Left renal pelvis (tissue), 4 donors: ENCODE measurements at regions not wholly inside any gene's neighbourhood (a gene's known extent, or its start where the extent isn't known, plus 50 kb on each side); places are given as distances from the start of the nearest gene placed in this dataset.

Experiments used
- DNase-seq, 4 donors: peaks; one replicate each; pipeline ENCODE4 v3.0.0-alpha.2; 2013; ENCODE audit warnings: low read depth in 4 of 4, low spot score in 3 of 4

GRCh38 chr2:30339071-30339470 lies 107.7 kb downstream of the LBH start:
- no peak for DNase-seq

- DNase-seq: no peak
These were observed 105.4 kb upstream of the LCLAT1 start for GRCh38 chr2:30341500-30342267.

- DNase-seq: no peak
These were observed 100.4 kb upstream of the LCLAT1 start for GRCh38 chr2:30346471-30347169.

GRCh38 chr2:30348825-30349224 lies 98.2 kb upstream of the LCLAT1 start:
- DNase-seq: no peak

GRCh38 chr2:30349691-30350090 lies 97.4 kb upstream of the LCLAT1 start:
- DNase-seq: no peak

GRCh38 chr2:30351116-30351515 lies 95.9 kb upstream of the LCLAT1 start:
- no peak for DNase-seq

- DNase-seq: no peak
These were observed 95.1 kb upstream of the LCLAT1 start for GRCh38 chr2:30351949-30352348.

- DNase-seq: no peak
These were observed 92.9 kb upstream of the LCLAT1 start for GRCh38 chr2:30354150-30354549.

GRCh38 chr2:30354621-30355020 lies 92.4 kb upstream of the LCLAT1 start:
- DNase-seq: no peak

GRCh38 chr2:30355306-30355705 lies 91.7 kb upstream of the LCLAT1 start:
- no peak for DNase-seq

- no peak for DNase-seq
These were observed 91.0 kb upstream of the LCLAT1 start for GRCh38 chr2:30356071-30356470.

- DNase-seq: no peak
These were observed 90.3 kb upstream of the LCLAT1 start for GRCh38 chr2:30356776-30357175.

GRCh38 chr2:30358351-30358750 lies 88.7 kb upstream of the LCLAT1 start:
- no peak for DNase-seq

- no peak for DNase-seq
These were observed 88.2 kb upstream of the LCLAT1 start for GRCh38 chr2:30358842-30359241.

- no peak for DNase-seq
These were observed 87.3 kb upstream of the LCLAT1 start for GRCh38 chr2:30359644-30360167.

GRCh38 chr2:30361751-30362394 lies 85.2 kb upstream of the LCLAT1 start:
- no peak for DNase-seq

- no peak for DNase-seq
These were observed 84.5 kb upstream of the LCLAT1 start for GRCh38 chr2:30362468-30363081.

- DNase-seq: no peak
These were observed 83.6 kb upstream of the LCLAT1 start for GRCh38 chr2:30363406-30363805.

- DNase-seq: no peak
These were observed 81.8 kb upstream of the LCLAT1 start for GRCh38 chr2:30365201-30365600.

- no peak for DNase-seq
These were observed 80.8 kb upstream of the LCLAT1 start for GRCh38 chr2:30366199-30366691.
